ENCODE measurements at regions not wholly inside any gene's neighbourhood (a gene's known extent, or its start where the extent isn't known, plus 50 kb on each side); places are given as distances from the start of the nearest gene placed in this dataset.

GRCh38 chr2:16728351-16729136 lies 62.9 kb upstream of the CYRIA start:
- TF ChIP-seq EZH2 (optimal IDR thresholded peaks at IDR 0.05; ENCODE audit: low read depth, low read length) (no peak), EZH2phosphoT487 (IDR thresholded peaks at IDR 0.05; ENCODE audit: low read length) (no peak)
- TF ChIP-seq, protein P1, sequence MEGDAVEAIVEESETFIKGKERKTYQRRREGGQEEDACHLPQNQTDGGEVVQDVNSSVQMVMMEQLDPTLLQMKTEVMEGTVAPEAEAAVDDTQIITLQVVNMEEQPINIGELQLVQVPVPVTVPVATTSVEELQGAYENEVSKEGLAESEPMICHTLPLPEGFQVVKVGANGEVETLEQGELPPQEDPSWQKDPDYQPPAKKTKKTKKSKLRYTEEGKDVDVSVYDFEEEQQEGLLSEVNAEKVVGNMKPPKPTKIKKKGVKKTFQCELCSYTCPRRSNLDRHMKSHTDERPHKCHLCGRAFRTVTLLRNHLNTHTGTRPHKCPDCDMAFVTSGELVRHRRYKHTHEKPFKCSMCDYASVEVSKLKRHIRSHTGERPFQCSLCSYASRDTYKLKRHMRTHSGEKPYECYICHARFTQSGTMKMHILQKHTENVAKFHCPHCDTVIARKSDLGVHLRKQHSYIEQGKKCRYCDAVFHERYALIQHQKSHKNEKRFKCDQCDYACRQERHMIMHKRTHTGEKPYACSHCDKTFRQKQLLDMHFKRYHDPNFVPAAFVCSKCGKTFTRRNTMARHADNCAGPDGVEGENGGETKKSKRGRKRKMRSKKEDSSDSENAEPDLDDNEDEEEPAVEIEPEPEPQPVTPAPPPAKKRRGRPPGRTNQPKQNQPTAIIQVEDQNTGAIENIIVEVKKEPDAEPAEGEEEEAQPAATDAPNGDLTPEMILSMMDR (IDR thresholded peaks at IDR 0.05; ENCODE audit: low read length) = no peak
